HEK293 (cell line): ENCODE measurements at regions not wholly inside any gene's neighbourhood (a gene's known extent, or its start where the extent isn't known, plus 50 kb on each side); places are given as distances from the start of the nearest gene placed in this dataset.

ENCODE experiments used
- PRDM1 ChIP-seq: fragments of 450-650 bp; formaldehyde crosslinking; IDR thresholded peaks from 2 replicates; pipeline ENCODE4; 2016; ENCODE audit warnings: missing biosample characterization, missing genetic modification characterization
- TCF7L2 ChIP-seq: IDR thresholded peaks from 2 replicates; pipeline ENCODE4 v1.6.1; 2011; ENCODE audit warnings: low read depth, mild to moderate bottlenecking, inconsistent platforms, low read length, moderate library complexity, borderline replicate concordance
- ZNF274 ChIP-seq, 2 experiments: fragments of 200-500 bp in 1 of 2; fragments of 450-650 bp in 1 of 2; sonication (Bioruptor generic) in 1 of 2; formaldehyde crosslinking in 1 of 2; IDR thresholded peaks; 2 replicates each; pipeline versions ENCODE4 v1.5.1 to v1.6.1; 2014 to 2016; ENCODE audit warnings: borderline replicate concordance in 1 of 2, inconsistent platforms in 1 of 2, low read length in 1 of 2, missing biosample characterization in 1 of 2, missing genetic modification characterization in 1 of 2
- ZNF677 ChIP-seq: fragments of 450-650 bp; IDR thresholded peaks from 2 replicates; pipeline ENCODE4 v1.5.0; 2018; ENCODE audit warnings: missing biosample characterization, mild to moderate bottlenecking, missing genetic modification characterization, moderate library complexity
- TF ChIP-seq, protein P1 (sequence below): fragments of 450-650 bp; formaldehyde crosslinking; IDR thresholded peaks from 2 replicates; pipeline ENCODE4 v1.5.1; 2016; ENCODE audit warnings: missing biosample characterization, missing genetic modification characterization
- TF ChIP-seq, protein P2 (sequence below): fragments of 450-650 bp; formaldehyde crosslinking; IDR thresholded peaks from 2 replicates; pipeline ENCODE4 v1.5.1; 2016; ENCODE audit warnings: missing biosample characterization, missing genetic modification characterization

DNA sequence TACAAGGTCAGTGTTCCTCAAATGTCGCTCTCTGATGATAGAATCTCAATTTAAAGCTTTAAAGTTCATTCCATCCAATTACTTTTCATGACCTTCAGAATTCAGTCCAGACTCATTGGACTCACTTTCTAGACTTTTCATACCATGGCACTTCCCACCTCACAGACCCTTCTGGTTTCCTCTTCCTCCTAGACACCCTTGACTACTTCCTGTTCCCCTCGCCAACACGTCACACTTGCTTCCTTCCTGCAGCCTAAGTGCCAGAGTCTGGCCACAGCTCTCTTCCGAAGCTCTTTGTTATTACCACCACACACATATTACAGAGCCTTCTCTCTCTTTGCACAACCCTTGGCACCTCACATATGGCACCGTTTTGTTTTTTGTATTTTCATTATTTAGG lies 59.1 kb upstream of the UMPS start:
- TF ChIP-seq PRDM1 (tag by site-specific recombination) (no peak), TCF7L2 (no peak), ZNF274 (IDR thresholded peaks at IDR 0.05; ENCODE audit: low read length) (no peak), ZNF274 (tag by site-specific recombination; IDR thresholded peaks at IDR 0.05; ENCODE audit: borderline replicate concordance) (no peak), ZNF677 (tag by site-specific recombination) (no peak)
- TF ChIP-seq, protein P1, sequence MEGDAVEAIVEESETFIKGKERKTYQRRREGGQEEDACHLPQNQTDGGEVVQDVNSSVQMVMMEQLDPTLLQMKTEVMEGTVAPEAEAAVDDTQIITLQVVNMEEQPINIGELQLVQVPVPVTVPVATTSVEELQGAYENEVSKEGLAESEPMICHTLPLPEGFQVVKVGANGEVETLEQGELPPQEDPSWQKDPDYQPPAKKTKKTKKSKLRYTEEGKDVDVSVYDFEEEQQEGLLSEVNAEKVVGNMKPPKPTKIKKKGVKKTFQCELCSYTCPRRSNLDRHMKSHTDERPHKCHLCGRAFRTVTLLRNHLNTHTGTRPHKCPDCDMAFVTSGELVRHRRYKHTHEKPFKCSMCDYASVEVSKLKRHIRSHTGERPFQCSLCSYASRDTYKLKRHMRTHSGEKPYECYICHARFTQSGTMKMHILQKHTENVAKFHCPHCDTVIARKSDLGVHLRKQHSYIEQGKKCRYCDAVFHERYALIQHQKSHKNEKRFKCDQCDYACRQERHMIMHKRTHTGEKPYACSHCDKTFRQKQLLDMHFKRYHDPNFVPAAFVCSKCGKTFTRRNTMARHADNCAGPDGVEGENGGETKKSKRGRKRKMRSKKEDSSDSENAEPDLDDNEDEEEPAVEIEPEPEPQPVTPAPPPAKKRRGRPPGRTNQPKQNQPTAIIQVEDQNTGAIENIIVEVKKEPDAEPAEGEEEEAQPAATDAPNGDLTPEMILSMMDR = no peak
- TF ChIP-seq, protein P2, sequence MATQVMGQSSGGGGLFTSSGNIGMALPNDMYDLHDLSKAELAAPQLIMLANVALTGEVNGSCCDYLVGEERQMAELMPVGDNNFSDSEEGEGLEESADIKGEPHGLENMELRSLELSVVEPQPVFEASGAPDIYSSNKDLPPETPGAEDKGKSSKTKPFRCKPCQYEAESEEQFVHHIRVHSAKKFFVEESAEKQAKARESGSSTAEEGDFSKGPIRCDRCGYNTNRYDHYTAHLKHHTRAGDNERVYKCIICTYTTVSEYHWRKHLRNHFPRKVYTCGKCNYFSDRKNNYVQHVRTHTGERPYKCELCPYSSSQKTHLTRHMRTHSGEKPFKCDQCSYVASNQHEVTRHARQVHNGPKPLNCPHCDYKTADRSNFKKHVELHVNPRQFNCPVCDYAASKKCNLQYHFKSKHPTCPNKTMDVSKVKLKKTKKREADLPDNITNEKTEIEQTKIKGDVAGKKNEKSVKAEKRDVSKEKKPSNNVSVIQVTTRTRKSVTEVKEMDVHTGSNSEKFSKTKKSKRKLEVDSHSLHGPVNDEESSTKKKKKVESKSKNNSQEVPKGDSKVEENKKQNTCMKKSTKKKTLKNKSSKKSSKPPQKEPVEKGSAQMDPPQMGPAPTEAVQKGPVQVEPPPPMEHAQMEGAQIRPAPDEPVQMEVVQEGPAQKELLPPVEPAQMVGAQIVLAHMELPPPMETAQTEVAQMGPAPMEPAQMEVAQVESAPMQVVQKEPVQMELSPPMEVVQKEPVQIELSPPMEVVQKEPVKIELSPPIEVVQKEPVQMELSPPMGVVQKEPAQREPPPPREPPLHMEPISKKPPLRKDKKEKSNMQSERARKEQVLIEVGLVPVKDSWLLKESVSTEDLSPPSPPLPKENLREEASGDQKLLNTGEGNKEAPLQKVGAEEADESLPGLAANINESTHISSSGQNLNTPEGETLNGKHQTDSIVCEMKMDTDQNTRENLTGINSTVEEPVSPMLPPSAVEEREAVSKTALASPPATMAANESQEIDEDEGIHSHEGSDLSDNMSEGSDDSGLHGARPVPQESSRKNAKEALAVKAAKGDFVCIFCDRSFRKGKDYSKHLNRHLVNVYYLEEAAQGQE (tag by site-specific recombination) = no peak
